H1 (cell line): ENCODE measurements at regions not wholly inside any gene's neighbourhood (a gene's known extent, or its start where the extent isn't known, plus 50 kb on each side); places are given as distances from the start of the nearest gene placed in this dataset.

Experiments used
- CTCF ChIA-PET: fragments of 300-600 bp; sonication (Branson Sonifier 250); formaldehyde crosslinking; loops from one replicate; lab custom pipeline; 2021; ENCODE audit not compliant: partially characterized antibody; lab: Charles Lee
- POLR2A ChIA-PET: fragments of 300-600 bp; sonication (Branson Sonifier 250); formaldehyde crosslinking; loops from one replicate; lab custom pipeline; 2021; ENCODE audit warnings: inconsistent platforms; ENCODE audit not compliant: partially characterized antibody; lab: Charles Lee
- DNase-seq, 2 experiments: peaks; one replicate each; pipeline versions ENCODE4 v3.0.0 to v3.0.0-alpha.2; 2010 to 2022; ENCODE audit warnings: low spot score in 2 of 2, low read depth in 1 of 2, mixed read lengths in 1 of 2
- FAIRE-seq: peaks from 2 replicates; lab custom pipeline; 2011; peaks lifted over from hg19 to GRCh38; lab: Jason Lieb, UNC
- H2AFZ ChIP-seq: 2 replicates; pipeline ENCODE4 v1.8.1; 2012; ENCODE audit warnings: low read length, inconsistent platforms
- H2AK5ac ChIP-seq: 2 replicates; pipeline ENCODE4 v1.6.1; 2013; ENCODE audit warnings: low read depth, low read length
- H2BK120ac ChIP-seq: replicated peaks from 2 replicates; pipeline ENCODE3; 2013; ENCODE audit warnings: low read depth, low read length, inconsistent platforms
- H2BK12ac ChIP-seq: 2 replicates; pipeline ENCODE4 v1.6.1; 2013; ENCODE audit warnings: low read depth, low read length
- H2BK15ac ChIP-seq: 2 replicates; pipeline ENCODE4 v1.6.1; 2013; ENCODE audit warnings: low read length
- H2BK20ac ChIP-seq: 2 replicates; pipeline ENCODE4 v1.6.1; 2013; ENCODE audit warnings: low read length
- H2BK5ac ChIP-seq: 2 replicates; pipeline ENCODE4 v1.6.1; 2013; ENCODE audit warnings: low read depth, low read length
- H3K14ac ChIP-seq: 2 replicates; pipeline ENCODE4 v1.6.1; 2013; ENCODE audit warnings: inconsistent platforms; ENCODE audit not compliant: insufficient read length
- H3K18ac ChIP-seq: 2 replicates; pipeline ENCODE4 v1.6.1; 2013; ENCODE audit warnings: low read length; ENCODE audit errors: extremely low read depth
- H3K23ac ChIP-seq: 2 replicates; pipeline ENCODE4 v1.6.1; 2013; ENCODE audit warnings: inconsistent platforms; ENCODE audit not compliant: insufficient read length
- H3K23me2 ChIP-seq: 2 replicates; pipeline ENCODE4 v1.6.1; 2013; ENCODE audit warnings: low read depth, low read length
- H3K27ac ChIP-seq: 2 replicates; pipeline ENCODE4 v1.6.1; 2011; ENCODE audit warnings: low read depth, low read length, inconsistent platforms
- H3K27me3 ChIP-seq, 4 experiments: replicated peaks in 1 of 4; 1 replicate in 1 of 4; 2 replicates in 3 of 4; pipeline versions ENCODE4 v1.6.1 to v1.8.1; 2011 to 2013; ENCODE audit warnings: low read length in 3 of 4, mild to moderate bottlenecking in 3 of 4, inconsistent platforms in 2 of 4, mixed read lengths in 2 of 4, moderate library complexity in 1 of 4; ENCODE audit not compliant: control insufficient read depth in 3 of 4, insufficient read depth in 3 of 4; ENCODE audit errors: extremely low read depth in 1 of 4
- H3K36me3 ChIP-seq, 4 experiments: 2 replicates each; pipeline versions ENCODE4 v1.6.1 to v1.8.1; 2011 to 2013; ENCODE audit warnings: mild to moderate bottlenecking in 4 of 4, low read length in 3 of 4, moderate library complexity in 2 of 4, control low read depth in 1 of 4, inconsistent platforms in 1 of 4; ENCODE audit not compliant: insufficient read depth in 4 of 4, control insufficient read depth in 2 of 4
- H3K4ac ChIP-seq: replicated peaks from 2 replicates; pipeline ENCODE3; 2013; ENCODE audit warnings: low read length, low read depth, mixed read lengths, inconsistent platforms; ENCODE audit not compliant: insufficient read length
- H3K4me1 ChIP-seq, 4 experiments: replicated peaks in 1 of 4; 1 replicate in 1 of 4; 2 replicates in 3 of 4; pipeline versions ENCODE4 v1.6.1 to v1.8.1; 2011 to 2013; ENCODE audit warnings: low read length in 3 of 4, inconsistent platforms in 2 of 4, mixed read lengths in 1 of 4; ENCODE audit not compliant: insufficient read depth in 4 of 4, control insufficient read depth in 3 of 4
- H3K4me2 ChIP-seq, 2 experiments: 2 replicates each; pipeline versions ENCODE4 v1.6.1 to v1.8.1; 2011 to 2013; ENCODE audit warnings: low read depth in 2 of 2, low read length in 2 of 2, control low read depth in 1 of 2, inconsistent platforms in 1 of 2, mild to moderate bottlenecking in 1 of 2; ENCODE audit not compliant: insufficient read depth in 1 of 2
- H3K4me3 ChIP-seq, 4 experiments: fragments of 200-600, 300-600 bp in 1 of 4; sonication (generic), shearing (Covaris generic), sonication (Bioruptor Twin) in 1 of 4; 2 replicates each; pipeline versions ENCODE4 v1.5.1 to v1.8.1; 2011 to 2016; ENCODE audit warnings: low read length in 4 of 4, low read depth in 3 of 4, control low read depth in 2 of 4, inconsistent platforms in 2 of 4, mild to moderate bottlenecking in 2 of 4, mixed read lengths in 1 of 4, moderate library complexity in 1 of 4; ENCODE audit not compliant: insufficient read depth in 2 of 4; ENCODE audit errors: extremely low read depth in 1 of 4
- H3K56ac ChIP-seq: replicated peaks from 2 replicates; pipeline ENCODE3; 2013; ENCODE audit warnings: low read depth, mild to moderate bottlenecking, mixed read lengths, low read length, inconsistent platforms; ENCODE audit not compliant: insufficient read length
- H3K79me1 ChIP-seq: 2 replicates; pipeline ENCODE4 v1.6.1; 2013; ENCODE audit warnings: low read depth, low read length, control low read depth
- H3K79me2 ChIP-seq, 2 experiments: 2 replicates each; pipeline versions ENCODE4 v1.6.1 to v1.8.1; 2012 to 2013; ENCODE audit warnings: low read length in 2 of 2, mild to moderate bottlenecking in 2 of 2, inconsistent platforms in 1 of 2; ENCODE audit not compliant: insufficient read depth in 2 of 2, control insufficient read depth in 1 of 2
- H3K9ac ChIP-seq, 4 experiments: replicated peaks in 1 of 4; 1 replicate in 1 of 4; 2 replicates in 3 of 4; pipeline versions ENCODE4 v1.6.1 to v1.8.1; 2011 to 2013; ENCODE audit warnings: low read depth in 3 of 4, low read length in 3 of 4, control low read depth in 2 of 4, mild to moderate bottlenecking in 2 of 4, moderate library complexity in 2 of 4, inconsistent platforms in 1 of 4; ENCODE audit errors: extremely low read depth in 1 of 4
- H3K9me3 ChIP-seq, 2 experiments: 2 replicates each; pipeline versions ENCODE4 v1.6.1 to v1.8.1; 2012 to 2013; ENCODE audit warnings: mild to moderate bottlenecking in 2 of 2, moderate library complexity in 2 of 2, control low read depth in 1 of 2, inconsistent platforms in 1 of 2, low read depth in 1 of 2, low read length in 1 of 2, mixed read lengths in 1 of 2; ENCODE audit not compliant: insufficient read depth in 2 of 2
- H4K20me1 ChIP-seq, 2 experiments: replicated peaks in 1 of 2; 2 replicates each; pipeline versions ENCODE3 to v1.8.1; 2011 to 2013; ENCODE audit warnings: inconsistent platforms in 2 of 2, low read length in 2 of 2, mild to moderate bottlenecking in 1 of 2; ENCODE audit not compliant: insufficient read depth in 2 of 2, control insufficient read depth in 1 of 2
- H4K5ac ChIP-seq: 2 replicates; pipeline ENCODE4 v1.6.1; 2013; ENCODE audit warnings: low read length, low read depth, mixed read lengths, inconsistent platforms; ENCODE audit not compliant: insufficient read length
- H4K8ac ChIP-seq: 2 replicates; pipeline ENCODE4 v1.8.0; 2013; ENCODE audit warnings: mild to moderate bottlenecking, moderate library complexity, low read length, inconsistent platforms; ENCODE audit not compliant: insufficient read depth; ENCODE audit errors: extremely low read depth
- H4K91ac ChIP-seq: replicated peaks from 2 replicates; pipeline ENCODE3; 2013; ENCODE audit warnings: low read length, mixed read lengths, inconsistent platforms; ENCODE audit not compliant: insufficient read length
- CHD2 ChIP-seq: IDR thresholded peaks from 2 replicates; pipeline ENCODE4 v1.6.1; 2012; ENCODE audit warnings: low read length, improper control_type of control experiment
- CTCF ChIP-seq, 3 experiments: IDR thresholded peaks; 1 replicate in 2 of 3; 2 replicates in 1 of 3; pipeline versions ENCODE4 v1.5.1 to v1.6.1; 2011; ENCODE audit warnings: low read length in 3 of 3, mild to moderate bottlenecking in 3 of 3, inconsistent platforms in 2 of 3, low read depth in 1 of 3, moderate library complexity in 1 of 3; ENCODE audit not compliant: insufficient read depth in 1 of 3; ENCODE audit errors: control extremely low read depth in 1 of 3
- GABPA ChIP-seq: IDR thresholded peaks from 2 replicates; pipeline ENCODE4 v1.6.1; 2011; ENCODE audit warnings: mild to moderate bottlenecking, low read length, moderate library complexity, borderline replicate concordance; ENCODE audit not compliant: insufficient read depth
- KDM5A ChIP-seq: fragments of 200-600 bp; IDR thresholded peaks from 2 replicates; pipeline ENCODE4 v1.7.1; 2012; ENCODE audit warnings: mild to moderate bottlenecking, low read length, inconsistent platforms, mixed read lengths
- MAFK ChIP-seq: IDR thresholded peaks from 2 replicates; pipeline ENCODE4 v1.6.1; 2012; ENCODE audit warnings: low read depth, mild to moderate bottlenecking, improper control_type of control experiment, low read length
- NRF1 ChIP-seq: IDR thresholded peaks from 2 replicates; pipeline ENCODE4 v1.6.1; 2011; ENCODE audit warnings: mild to moderate bottlenecking, low read depth, low read length, improper control_type of control experiment
- RAD21 ChIP-seq, 2 experiments: IDR thresholded peaks in 1 of 2; conservative IDR thresholded peaks in 1 of 2; 2 replicates each; pipeline ENCODE4 v1.6.1; 2011; ENCODE audit warnings: low read depth in 2 of 2, low read length in 2 of 2, improper control_type of control experiment in 1 of 2, inconsistent platforms in 1 of 2, mild to moderate bottlenecking in 1 of 2, moderate library complexity in 1 of 2
- RFX5 ChIP-seq: IDR thresholded peaks from 2 replicates; pipeline ENCODE4 v1.6.1; 2011; ENCODE audit warnings: low read depth, low read length, improper control_type of control experiment, borderline replicate concordance
- SP2 ChIP-seq: IDR thresholded peaks from 2 replicates; pipeline ENCODE4 v1.6.1; 2012; ENCODE audit warnings: mild to moderate bottlenecking, low read length, inconsistent platforms
- TBP ChIP-seq: IDR thresholded peaks from 2 replicates; pipeline ENCODE4 v1.6.1; 2011; ENCODE audit warnings: low read depth, low read length, improper control_type of control experiment
- YY1 ChIP-seq: IDR thresholded peaks from 2 replicates; pipeline ENCODE4 v1.6.1; 2011; ENCODE audit warnings: low read depth, mild to moderate bottlenecking, low read length
- TF ChIP-seq, protein P1 (sequence below): IDR thresholded peaks from 2 replicates; pipeline ENCODE4 v1.6.1; 2012; ENCODE audit warnings: low read length, inconsistent platforms

DNA sequence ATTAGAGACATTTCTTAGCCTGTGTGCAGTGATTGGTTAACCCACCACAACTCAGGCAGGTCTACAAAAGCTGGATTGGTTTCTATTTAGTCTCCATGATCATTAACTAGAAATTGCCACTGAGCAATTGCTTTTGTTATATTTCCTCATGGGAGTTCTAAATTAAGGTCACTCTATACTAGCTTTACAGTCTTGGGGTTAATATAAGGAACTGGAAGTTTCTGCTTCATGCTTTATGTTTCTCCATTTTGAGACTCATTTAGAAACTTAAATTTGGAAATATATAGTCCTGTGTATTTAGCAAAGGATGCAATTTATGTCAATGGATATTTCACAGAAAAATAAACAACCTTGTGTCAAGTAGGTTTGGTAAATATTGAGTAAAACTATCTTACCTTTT is 137.5 kb downstream of the HLX start:
- Histone ChIP-seq H2AK5ac (no peak overlapping the region), H4K8ac (no peak overlapping the region), H3K79me1 (no peaks in the 10 kb centered on the region), H2BK120ac (no peak overlapping the region), H3K4me2 (no peak overlapping the region), H3K56ac (no peak overlapping the region), H2BK12ac (no peak overlapping the region), H3K27me3 (no peaks in the 10 kb centered on the region), H3K79me2 (no peaks in the 10 kb centered on the region), H3K23me2 (no peaks in the 10 kb centered on the region), H3K4me3 (no peak overlapping the region), H3K23ac (no peak overlapping the region), H2AFZ (no peak overlapping the region), H3K9me3 (no peaks in the 10 kb centered on the region), H3K36me3 (no peaks in the 10 kb centered on the region), H3K27ac (no peak overlapping the region), H2BK5ac (no peak overlapping the region), H4K20me1 (no peaks in the 10 kb centered on the region), H3K4ac (no peak overlapping the region), H3K14ac (no peak overlapping the region), H2BK15ac (no peak overlapping the region), H2BK20ac (no peak overlapping the region), H3K4me1 (no peaks in the 10 kb centered on the region), H4K5ac (no peak overlapping the region), H3K9ac (no peak overlapping the region), H3K18ac (no peak overlapping the region), H4K91ac (no peak overlapping the region)
- FAIRE-seq: no peak
- ChIA-PET POLR2A (no interaction called here), CTCF (interaction anchor here (1.2 kb wide), 1 partner anchor 18 kb away, joined by 3 read pairs; no protein-coding TSS in a partner anchor)
- no peak for DNase-seq
- TF ChIP-seq CTCF (IDR thresholded peaks at IDR 0.05; ENCODE audit: control extremely low read depth in 1 of 3, insufficient read depth in 1 of 3, low read depth in 1 of 3, low read length in 3 of 3): no peak
- no peak for TF ChIP-seq YY1
- TF ChIP-seq NRF1: no peak
- no peak for TF ChIP-seq RFX5
- TF ChIP-seq KDM5A: no peak
- no peak for TF ChIP-seq MAFK
- TF ChIP-seq CHD2: no peak
- no peak for TF ChIP-seq SP2
- no peak for TF ChIP-seq TBP
- TF ChIP-seq RAD21 (IDR thresholded peaks at IDR 0.05 in 1 of 2, conservative IDR thresholded peaks at IDR 0.05 in 1 of 2; ENCODE audit: low read depth in 2 of 2, low read length in 2 of 2): no peak
- TF ChIP-seq, protein P1, sequence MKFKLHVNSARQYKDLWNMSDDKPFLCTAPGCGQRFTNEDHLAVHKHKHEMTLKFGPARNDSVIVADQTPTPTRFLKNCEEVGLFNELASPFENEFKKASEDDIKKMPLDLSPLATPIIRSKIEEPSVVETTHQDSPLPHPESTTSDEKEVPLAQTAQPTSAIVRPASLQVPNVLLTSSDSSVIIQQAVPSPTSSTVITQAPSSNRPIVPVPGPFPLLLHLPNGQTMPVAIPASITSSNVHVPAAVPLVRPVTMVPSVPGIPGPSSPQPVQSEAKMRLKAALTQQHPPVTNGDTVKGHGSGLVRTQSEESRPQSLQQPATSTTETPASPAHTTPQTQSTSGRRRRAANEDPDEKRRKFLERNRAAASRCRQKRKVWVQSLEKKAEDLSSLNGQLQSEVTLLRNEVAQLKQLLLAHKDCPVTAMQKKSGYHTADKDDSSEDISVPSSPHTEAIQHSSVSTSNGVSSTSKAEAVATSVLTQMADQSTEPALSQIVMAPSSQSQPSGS: no peak
- TF ChIP-seq GABPA: no peak
